ENCODE measurements at regions not wholly inside any gene's neighbourhood (a gene's known extent, or its start where the extent isn't known, plus 50 kb on each side); places are given as distances from the start of the nearest gene placed in this dataset.

GRCh38 chrX:35288657-35289056 is 346.1 kb downstream of the FAM47B start:
- no peak for TF ChIP-seq POLR2AphosphoS5 (IDR thresholded peaks at IDR 0.05; ENCODE audit: low read depth, low read length)
- TF ChIP-seq TAF1 (IDR thresholded peaks at IDR 0.05; ENCODE audit: borderline replicate concordance, low read depth, low read length): no peak
- TF ChIP-seq POLR2A (IDR thresholded peaks at IDR 0.05; ENCODE audit: low read depth, low read length): no peak
